ENCODE measurements at regions not wholly inside any gene's neighbourhood (a gene's known extent, or its start where the extent isn't known, plus 50 kb on each side); places are given as distances from the start of the nearest gene placed in this dataset.

- no peak for DNase-seq
These were observed 1114.7 kb upstream of the PABPC4L start for GRCh38 chr4:135316266-135316779.

DNA sequence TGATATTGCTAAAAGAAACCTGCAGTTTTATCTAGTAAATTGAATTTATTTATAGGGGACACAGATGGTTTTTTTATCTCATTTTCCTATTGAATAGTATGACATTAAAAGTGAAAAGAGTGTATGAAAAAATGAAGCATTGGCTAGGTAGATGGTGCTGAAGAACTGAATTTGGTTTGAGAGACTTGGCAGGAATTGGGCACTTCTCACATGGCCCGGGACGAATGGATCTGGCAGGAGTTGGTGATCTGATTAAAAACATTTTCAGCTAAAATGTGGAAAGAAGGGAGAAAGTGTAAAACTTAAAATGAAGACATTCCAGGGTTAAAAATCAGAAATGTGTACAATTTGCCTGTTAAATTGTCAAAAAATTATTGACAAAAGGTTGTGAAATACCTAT, 1088.5 kb upstream of the PABPC4L start:
- no peak for DNase-seq

DNA sequence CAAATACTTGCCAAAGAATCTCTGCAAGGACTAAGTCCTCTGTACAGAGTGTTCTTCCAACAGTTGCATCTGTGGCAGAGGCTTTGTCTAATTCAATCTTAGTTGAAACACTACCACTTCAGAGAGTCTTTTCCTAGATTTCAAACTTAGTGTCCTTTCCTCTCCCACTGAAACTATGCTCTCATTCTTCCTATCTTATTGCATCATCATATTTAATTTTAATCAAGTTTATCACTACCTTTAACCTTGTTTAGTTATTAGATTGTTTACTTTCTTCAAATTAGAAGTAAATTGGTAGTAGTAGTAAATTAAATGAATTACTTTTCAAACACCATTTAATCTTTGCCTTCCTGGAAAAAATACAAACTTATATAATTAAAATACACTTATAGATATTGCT, 1082.3 kb upstream of the PABPC4L start:
- no peak for DNase-seq

- peak; percentile 2 for DNase-seq
These were observed 1081.1 kb upstream of the PABPC4L start for GRCh38 chr4:135282676-135283075.

DNA sequence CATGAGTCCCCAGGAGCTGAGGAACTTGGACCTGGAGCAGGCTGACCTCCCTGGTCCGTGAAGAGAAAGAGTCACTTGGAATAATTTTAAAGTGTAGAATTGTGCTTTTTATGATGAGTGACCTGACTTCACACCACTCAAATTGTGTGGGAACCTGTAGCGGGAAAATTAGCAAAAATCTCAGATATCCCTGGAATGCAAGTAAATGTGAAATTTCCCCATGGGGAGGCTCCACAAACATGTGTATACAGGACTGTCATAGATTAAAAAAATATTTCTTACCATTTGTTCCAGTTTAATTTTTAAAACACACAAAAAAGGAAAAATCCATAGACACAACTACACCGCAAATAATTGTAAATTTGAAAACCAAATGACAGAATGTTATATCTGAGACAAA, 1079.6 kb upstream of the PABPC4L start:
- DNase-seq: no peak

GRCh38 chr4:135277980-135278315, 1076.4 kb upstream of the PABPC4L start:
- DNase-seq: no peak

- DNase-seq: peak; percentile 85
These were observed 1075.7 kb upstream of the PABPC4L start for GRCh38 chr4:135277068-135277979.

GRCh38 chr4:135274416-135274815, 1072.8 kb upstream of the PABPC4L start:
- DNase-seq: no peak

DNA sequence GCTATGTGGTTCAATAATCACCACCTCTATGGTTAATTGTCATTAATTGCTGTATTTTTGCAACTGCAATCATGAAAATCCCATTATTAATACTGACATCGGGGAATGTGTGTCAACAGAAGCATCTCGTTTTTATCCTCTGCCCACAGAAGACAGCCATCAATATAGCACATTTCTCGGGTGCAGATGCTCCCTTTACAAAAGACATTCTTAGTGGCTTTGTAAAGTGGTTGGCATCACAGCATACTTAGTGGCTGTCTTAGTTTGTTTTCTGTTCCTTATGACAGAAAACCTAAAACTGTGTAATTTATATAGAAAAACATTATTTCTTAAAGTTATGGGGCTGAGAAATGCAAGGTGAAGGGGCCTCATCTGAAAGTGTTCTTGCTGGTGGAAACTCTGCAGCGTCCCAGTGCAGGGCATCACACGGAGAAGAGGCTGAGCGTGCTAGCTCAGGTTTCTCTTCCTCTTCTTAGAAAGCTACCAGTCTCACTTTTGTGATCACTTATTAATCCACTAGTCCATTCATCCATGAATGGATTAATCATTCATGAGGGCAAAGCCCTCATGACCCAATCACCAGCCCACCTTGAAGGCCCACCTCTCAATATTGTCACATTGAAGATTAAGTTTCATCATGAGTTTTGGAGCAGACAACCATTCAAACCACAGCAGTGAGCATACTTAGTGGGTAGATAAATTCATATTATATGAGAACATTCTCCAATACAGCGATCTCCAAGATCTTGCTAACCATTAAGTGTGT, 1067.7 kb upstream of the PABPC4L start:
- no peak for DNase-seq

GRCh38 chr4:135268369-135268768, 1066.8 kb upstream of the PABPC4L start:
- no peak for DNase-seq

DNA sequence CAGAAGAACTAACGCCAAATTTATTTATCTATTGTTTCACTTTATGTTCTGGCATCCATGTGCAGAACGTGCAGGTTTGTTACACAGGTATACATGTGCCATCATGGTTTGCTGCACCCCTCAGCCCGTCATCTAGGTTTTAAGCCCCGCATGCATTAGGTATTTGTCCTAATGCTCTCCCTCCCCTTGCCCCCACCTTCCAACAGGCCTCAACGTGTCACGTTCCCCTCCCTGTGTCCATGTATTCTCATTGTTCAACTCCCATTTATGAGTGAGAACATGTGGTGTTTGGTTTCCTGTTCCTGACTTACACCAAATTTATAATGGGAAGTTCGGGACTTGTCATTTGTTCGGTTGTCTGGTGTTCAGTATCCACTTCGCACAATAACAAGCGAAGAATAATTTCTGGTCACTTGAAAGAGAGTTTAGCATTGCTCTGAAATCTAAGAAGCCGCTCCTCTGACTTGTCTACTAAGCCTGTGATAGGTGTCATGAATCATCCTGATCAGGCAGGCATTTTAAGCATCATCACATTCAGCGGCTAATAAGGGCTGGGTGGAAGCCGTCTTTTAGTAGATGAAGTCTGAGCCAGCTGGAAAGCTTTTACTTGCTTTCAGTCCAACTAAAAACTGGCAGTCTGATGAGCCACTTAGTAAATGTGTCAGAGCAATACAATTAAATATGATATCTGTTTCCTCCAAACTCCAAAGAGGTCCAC, 1065.7 kb upstream of the PABPC4L start:
- no peak for DNase-seq

DNA sequence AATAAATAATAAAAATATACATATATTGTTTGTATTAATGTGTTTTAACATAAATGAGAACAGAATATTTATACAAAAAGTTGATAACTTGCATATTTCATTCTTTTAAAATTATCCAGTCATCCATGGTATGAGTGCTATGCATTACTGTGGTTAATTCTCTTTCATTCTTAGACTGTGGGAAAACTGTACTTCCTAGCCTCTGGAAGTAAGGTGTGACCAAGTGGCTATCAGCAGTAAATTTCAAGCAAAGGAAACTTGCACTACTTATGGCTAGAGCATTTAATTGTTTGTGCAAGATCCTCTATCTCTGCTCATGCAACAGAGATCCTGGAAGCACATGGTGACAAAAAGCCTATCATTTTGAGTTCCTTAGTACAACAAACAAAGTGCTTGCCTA, 1054.5 kb upstream of the PABPC4L start:
- peak; percentile 56 for DNase-seq

GRCh38 chr4:135250040-135250439, 1048.5 kb upstream of the PABPC4L start:
- no peak for DNase-seq

DNA sequence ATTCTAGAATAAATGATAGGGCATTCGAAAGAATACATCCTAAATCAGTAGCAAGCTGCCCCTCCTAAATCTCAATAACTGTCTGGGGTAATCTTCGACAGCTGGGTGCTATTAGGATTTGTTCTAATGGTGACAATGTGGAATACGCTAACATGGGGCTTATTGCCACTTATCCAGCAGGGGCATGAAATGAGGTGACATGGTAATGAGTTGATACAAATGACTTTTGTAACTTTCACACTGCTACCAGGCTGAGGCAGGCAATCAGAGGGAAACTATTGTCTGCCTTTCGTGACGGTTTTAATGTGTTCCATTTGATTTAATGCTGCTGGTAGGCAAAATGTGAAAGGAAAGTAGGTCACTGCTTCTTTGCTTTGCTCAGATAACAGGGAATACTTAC, 1047.4 kb upstream of the PABPC4L start:
- DNase-seq: no peak

DNA sequence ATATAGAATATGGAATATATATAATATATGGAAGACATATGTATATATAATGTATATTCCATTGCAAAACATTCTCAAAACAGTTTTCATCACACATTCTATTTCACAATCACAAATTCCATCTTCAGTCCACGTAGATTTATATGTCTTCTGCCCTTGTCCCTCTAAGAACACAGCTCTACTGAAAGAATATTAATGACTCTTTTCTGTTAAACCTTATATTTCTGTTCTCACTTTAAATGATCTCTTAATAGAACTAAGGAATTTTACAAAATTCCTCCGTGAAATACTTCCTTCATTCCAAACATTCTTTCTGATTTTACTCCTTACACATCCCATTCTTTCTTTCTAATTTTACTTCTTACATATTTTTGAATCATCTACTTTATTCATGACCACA, 1043.1 kb upstream of the PABPC4L start:
- DNase-seq: peak; percentile 6

DNA sequence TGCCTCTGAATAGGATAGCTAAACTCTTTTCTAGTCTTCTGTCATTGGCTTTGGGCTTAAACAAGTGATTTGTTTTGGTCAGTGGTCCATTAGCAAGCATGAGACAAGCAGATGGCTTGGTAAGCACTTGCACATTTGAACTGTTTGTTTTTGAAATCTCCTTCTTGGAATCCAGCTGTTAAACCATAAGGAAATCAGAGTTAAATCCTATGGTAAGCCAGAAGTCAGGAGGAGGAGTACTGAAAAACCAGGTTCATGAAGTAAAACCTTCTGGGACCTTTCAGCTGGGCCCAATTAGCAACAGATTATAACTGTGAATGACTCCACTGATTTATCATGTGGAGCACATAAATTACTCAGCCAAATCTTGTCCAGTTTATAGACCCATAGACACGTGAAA, 1042.5 kb upstream of the PABPC4L start:
- DNase-seq: no peak

DNA sequence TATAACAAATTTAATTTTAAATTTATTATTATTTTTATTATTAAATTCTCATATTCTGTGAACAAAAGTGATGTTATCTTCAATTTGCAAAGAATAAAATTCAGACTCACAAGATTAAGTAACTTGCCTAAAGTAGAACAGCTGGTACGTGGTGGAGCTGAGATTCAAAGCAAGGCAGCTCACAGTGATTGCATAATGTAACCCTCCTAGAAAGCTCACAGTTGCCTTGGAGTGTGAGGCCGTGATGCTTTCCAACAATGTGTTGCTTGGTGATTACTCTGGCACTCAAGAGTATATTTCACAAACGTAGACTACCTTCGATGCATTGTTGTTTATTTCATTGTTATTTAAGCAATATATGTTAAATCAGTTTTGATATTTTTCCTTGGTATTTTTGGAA, 1039.2 kb upstream of the PABPC4L start:
- peak; percentile 71 for DNase-seq

GRCh38 chr4:135239964-135240363, 1038.4 kb upstream of the PABPC4L start:
- DNase-seq: peak; percentile 24

- DNase-seq: no peak
These were observed 1037.4 kb upstream of the PABPC4L start for GRCh38 chr4:135238940-135239339.

DNA sequence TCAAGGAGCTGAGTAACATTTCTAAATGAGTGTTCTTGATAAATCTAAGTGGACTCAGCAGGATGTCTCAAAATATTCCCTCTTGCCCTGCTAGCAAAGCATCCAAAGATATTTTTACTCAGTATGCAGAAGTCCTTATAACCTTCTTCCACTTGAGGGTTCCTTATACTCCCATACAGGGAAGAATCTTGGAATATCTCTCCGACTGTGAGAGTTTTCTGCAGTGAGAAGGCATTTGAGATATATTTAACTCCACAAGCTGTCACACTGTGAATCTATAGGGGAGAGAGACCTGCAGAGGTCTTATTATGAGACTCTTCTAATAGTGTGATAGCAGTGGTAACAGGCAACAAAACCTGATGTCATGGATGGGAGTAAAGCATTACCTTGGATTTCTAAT, 1034.5 kb upstream of the PABPC4L start:
- no peak for DNase-seq

- DNase-seq: no peak
These were observed 1026.3 kb upstream of the PABPC4L start for GRCh38 chr4:135227842-135228241.

DNA sequence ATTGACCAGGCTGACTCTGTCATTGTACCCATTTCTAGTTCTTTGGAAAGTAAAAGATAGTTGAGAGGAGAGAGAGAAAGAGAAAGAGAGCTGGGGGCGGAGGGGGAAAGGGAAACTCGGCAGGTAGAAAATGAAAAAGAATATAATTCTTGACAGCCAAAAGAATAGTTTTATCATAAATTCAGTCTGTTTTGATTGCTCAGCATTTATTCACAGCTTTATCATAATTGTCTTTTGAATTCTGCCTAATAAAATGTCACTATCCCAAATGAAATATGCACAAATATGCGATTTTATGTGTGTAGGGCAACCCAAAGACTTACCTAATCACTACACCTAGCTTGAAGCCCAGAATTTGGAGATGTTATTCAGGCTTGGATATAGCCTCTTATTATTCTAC, 1024.0 kb upstream of the PABPC4L start:
- DNase-seq: no peak

DNA sequence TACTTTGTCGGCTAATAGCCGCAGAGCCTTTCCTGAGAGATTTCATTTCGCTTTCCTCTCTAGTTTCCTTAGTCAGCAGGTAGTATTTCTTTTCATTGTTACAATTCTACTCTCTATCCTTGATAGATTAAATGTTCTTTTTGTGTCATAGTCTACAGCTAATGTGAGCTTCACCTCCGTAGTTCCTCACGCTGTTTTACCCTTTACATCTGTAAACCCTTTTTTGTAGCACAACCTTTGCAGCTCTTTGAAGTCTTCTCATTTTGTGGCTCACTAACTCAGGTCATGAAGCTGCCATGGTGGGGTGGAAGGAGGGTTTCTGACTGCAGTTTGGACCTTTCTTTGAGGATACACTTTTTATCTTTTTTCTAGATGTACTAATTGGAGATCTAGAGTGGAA, 1008.8 kb upstream of the PABPC4L start:
- DNase-seq: no peak

All from NCI-H226 (cell line).